Osteocyte (in vitro differentiated cells): ENCODE measurements at regions not wholly inside any gene's neighbourhood (a gene's known extent, or its start where the extent isn't known, plus 50 kb on each side); places are given as distances from the start of the nearest gene placed in this dataset.
"Not testable (repeated sequence)": the region's sequence is repeated elsewhere in the genome, so short reads cannot be mapped to it uniquely, and the experiment has no call there.

Experiments
- DNase-seq: peaks from one replicate; pipeline ENCODE4 v3.0.0; 2021; ENCODE audit warnings: mixed read lengths; ENCODE audit not compliant: unreplicated experiment; ENCODE audit errors: extremely low spot score
- H3K27ac Mint-ChIP-seq: one replicate; pipeline ENCODE4 v1.8.0; 2021; ENCODE audit warnings: mild to moderate bottlenecking, mixed read lengths; ENCODE audit not compliant: unreplicated experiment
- H3K27me3 Mint-ChIP-seq: one replicate; pipeline ENCODE4 v1.8.0; 2021; ENCODE audit warnings: mixed read lengths; ENCODE audit not compliant: unreplicated experiment
- H3K36me3 Mint-ChIP-seq: one replicate; pipeline ENCODE4 v1.8.0; 2021; ENCODE audit warnings: mixed read lengths; ENCODE audit not compliant: unreplicated experiment
- H3K4me1 Mint-ChIP-seq: one replicate; pipeline ENCODE4 v1.8.0; 2021; ENCODE audit warnings: mixed read lengths; ENCODE audit not compliant: unreplicated experiment
- H3K4me3 Mint-ChIP-seq: one replicate; pipeline ENCODE4 v1.8.0; 2021; ENCODE audit warnings: mild to moderate bottlenecking, moderate library complexity, mixed read lengths; ENCODE audit not compliant: unreplicated experiment
- H3K9me3 Mint-ChIP-seq: one replicate; pipeline ENCODE4 v1.8.0; 2021; ENCODE audit warnings: mixed read lengths; ENCODE audit not compliant: unreplicated experiment
- CTCF ChIP-seq: fragments of 200-600 bp; sonication (generic); IDR thresholded peaks from 2 replicates; pipeline ENCODE4 v1.5.0; 2021; ENCODE audit warnings: antibody characterized with exemption, mild to moderate bottlenecking, moderate library complexity

GRCh38 chr2:129016972-129017371 is 698.3 kb upstream of the HS6ST1 start:
- H3K36me3 Mint-ChIP-seq = no peaks in the 10 kb centered on the region
- no peak overlapping the region for H3K4me3 Mint-ChIP-seq
- H3K27me3 Mint-ChIP-seq = no peaks in the 10 kb centered on the region
- no peak for DNase-seq
- H3K27ac Mint-ChIP-seq = no peak overlapping the region
- H3K4me1 Mint-ChIP-seq = no peaks in the 10 kb centered on the region
- no peak for TF ChIP-seq CTCF
- peaks cover 4% of the 10 kb centered on the region for H3K9me3 Mint-ChIP-seq

GRCh38 chr2:129024796-129025195 is 706.1 kb upstream of the HS6ST1 start:
- no peak overlapping the region for H3K27ac Mint-ChIP-seq
- no peak for DNase-seq
- H3K27me3 Mint-ChIP-seq = no peaks in the 10 kb centered on the region
- H3K9me3 Mint-ChIP-seq = peaks cover 26% of the 10 kb centered on the region
- H3K36me3 Mint-ChIP-seq = no peaks in the 10 kb centered on the region
- no peaks in the 10 kb centered on the region for H3K4me1 Mint-ChIP-seq
- no peak overlapping the region for H3K4me3 Mint-ChIP-seq
- no peak for TF ChIP-seq CTCF

GRCh38 chr2:129035992-129036391 is 717.3 kb upstream of the HS6ST1 start:
- H3K9me3 Mint-ChIP-seq = peaks cover 15% of the 10 kb centered on the region
- no peaks in the 10 kb centered on the region for H3K4me1 Mint-ChIP-seq
- no peak for DNase-seq
- no peak for TF ChIP-seq CTCF
- no peaks in the 10 kb centered on the region for H3K36me3 Mint-ChIP-seq
- no peaks in the 10 kb centered on the region for H3K27me3 Mint-ChIP-seq
- H3K4me3 Mint-ChIP-seq = no peak overlapping the region
- no peak overlapping the region for H3K27ac Mint-ChIP-seq

GRCh38 chr2:129043677-129044076 is 725.0 kb upstream of the HS6ST1 start:
- not testable (repeated sequence) for H3K4me1 Mint-ChIP-seq, H3K36me3 Mint-ChIP-seq, H3K27ac Mint-ChIP-seq, H3K27me3 Mint-ChIP-seq, H3K4me3 Mint-ChIP-seq, DNase-seq
- H3K9me3 Mint-ChIP-seq = peaks cover 14% of the 10 kb centered on the region

- H3K27ac Mint-ChIP-seq, H3K27me3 Mint-ChIP-seq, H3K4me1 Mint-ChIP-seq, H3K36me3 Mint-ChIP-seq, DNase-seq, H3K4me3 Mint-ChIP-seq: not testable (repeated sequence)
- H3K9me3 Mint-ChIP-seq = peaks cover 14% of the 10 kb centered on the region
Observed at GRCh38 chr2:129046475-129046874, 727.8 kb upstream of the HS6ST1 start.

- Mint-ChIP-seq H3K27me3 (no peaks in the 10 kb centered on the region), H3K4me3 (no peak overlapping the region), H3K4me1 (no peaks in the 10 kb centered on the region), H3K36me3 (no peaks in the 10 kb centered on the region), H3K27ac (no peak overlapping the region), H3K9me3 (peaks cover 5% of the 10 kb centered on the region)
- no peak for TF ChIP-seq CTCF
- no peak for DNase-seq
Observed at GRCh38 chr2:129050101-129050500, 731.4 kb upstream of the HS6ST1 start.
